Coronary artery (tissue), 2 donors: ENCODE measurements at regions not wholly inside any gene's neighbourhood (a gene's known extent, or its start where the extent isn't known, plus 50 kb on each side); places are given as distances from the start of the nearest gene placed in this dataset.

Experiments used
- DNase-seq: peaks from one replicate; pipeline ENCODE4 v3.0.0-alpha.2; 2017; ENCODE audit warnings: low spot score
- H3K27ac ChIP-seq, 2 donors: fragments of 200-600 bp; sonication (generic); one replicate each; pipeline ENCODE4 v1.5.1; 2016 to 2019
- H3K4me3 ChIP-seq: fragments of 200-600 bp; sonication (generic); 2 replicates; pipeline ENCODE4 v1.5.1; 2016; ENCODE audit warnings: mild to moderate bottlenecking, moderate library complexity
- CTCF ChIP-seq: fragments of 200-600 bp; sonication (generic); IDR thresholded peaks from one replicate; pipeline ENCODE4 v1.5.1; 2019; ENCODE audit warnings: antibody characterized with exemption

GRCh38 chr5:6198531-6198930, 179.8 kb downstream of the MED10 start:
- Histone ChIP-seq H3K27ac (no peak overlapping the region), H3K4me3 (no peak overlapping the region)
- no peak for TF ChIP-seq CTCF
- DNase-seq = no peak

- Histone ChIP-seq H3K27ac (no peak overlapping the region), H3K4me3 (no peak overlapping the region)
- no peak for TF ChIP-seq CTCF
- DNase-seq = no peak
These were observed 180.9 kb downstream of the MED10 start for GRCh38 chr5:6197427-6197826.

GRCh38 chr5:6195711-6196358, 182.5 kb downstream of the MED10 start:
- no peak for TF ChIP-seq CTCF
- H3K27ac ChIP-seq = no peak overlapping the region
- DNase-seq = no peak
- H3K4me3 ChIP-seq = no peak overlapping the region

- H3K4me3 ChIP-seq = no peak overlapping the region
- TF ChIP-seq CTCF = no peak
- no peak overlapping the region for H3K27ac ChIP-seq
- DNase-seq = no peak
These were observed 183.3 kb downstream of the MED10 start for GRCh38 chr5:6194906-6195612.

GRCh38 chr5:6194261-6194875, 184.0 kb downstream of the MED10 start:
- Histone ChIP-seq H3K4me3 (no peak overlapping the region), H3K27ac (no peak overlapping the region)
- no peak for TF ChIP-seq CTCF
- DNase-seq = no peak

GRCh38 chr5:6193310-6193709, 185.0 kb downstream of the MED10 start:
- no peak for DNase-seq
- Histone ChIP-seq H3K27ac (no peak overlapping the region), H3K4me3 (no peak overlapping the region)
- TF ChIP-seq CTCF = no peak

- H3K4me3 ChIP-seq = no peak overlapping the region
- no peak for DNase-seq
- no peak overlapping the region for H3K27ac ChIP-seq
- TF ChIP-seq CTCF = no peak
These were observed 187.5 kb downstream of the MED10 start for GRCh38 chr5:6190838-6191237.
